ENCODE measurements at regions not wholly inside any gene's neighbourhood (a gene's known extent, or its start where the extent isn't known, plus 50 kb on each side); places are given as distances from the start of the nearest gene placed in this dataset.

DNA sequence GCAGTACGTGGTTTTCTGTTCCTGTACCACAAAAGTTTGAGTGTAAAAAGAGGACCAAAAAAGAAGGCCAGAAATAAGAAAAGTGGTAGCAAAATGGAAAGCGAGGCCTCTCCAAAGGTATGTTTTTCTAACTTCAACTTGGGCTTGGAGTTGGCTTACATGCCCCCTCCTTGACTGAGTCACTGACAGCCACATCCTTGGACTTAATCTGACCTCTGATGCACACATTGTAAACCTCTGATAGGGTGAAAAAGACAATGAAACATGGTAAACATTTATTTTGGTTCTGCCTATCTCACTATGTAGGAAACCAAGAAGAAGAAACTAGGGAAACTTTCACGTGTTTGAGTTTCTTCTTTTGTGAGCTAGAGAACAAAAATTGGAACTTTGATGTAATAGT, 503.2 kb upstream of the ID4 start:
- H3K9me3 ChIP-seq (ENCODE audit: control insufficient read depth, low read length) = no peaks in the 10 kb centered on the region
- DNase-seq = no peak
- 92 to 100% methylated on average over 2 to 3 of the region's 3 CpGs for whole genome bisulfite sequencing, 2 experiments (ENCODE audit: insufficient coverage in 1 of 2, insufficient read length in 1 of 2)
- no peak overlapping the region for H3K9ac ChIP-seq (ENCODE audit: extremely low read depth, low read length, poor library complexity, severe bottlenecking)
- Mint-ChIP-seq H3K4me3 (no peak overlapping the region), H3K27me3 (ENCODE audit: insufficient read depth) (no peaks in the 10 kb centered on the region), H3K36me3 (ENCODE audit: low read depth) (no peaks in the 10 kb centered on the region), H3K4me1 (peaks cover 2% of the 10 kb centered on the region), H3K27ac (no peak overlapping the region), H3K9me3 (no peaks in the 10 kb centered on the region)
- TF ChIP-seq, protein P1, sequence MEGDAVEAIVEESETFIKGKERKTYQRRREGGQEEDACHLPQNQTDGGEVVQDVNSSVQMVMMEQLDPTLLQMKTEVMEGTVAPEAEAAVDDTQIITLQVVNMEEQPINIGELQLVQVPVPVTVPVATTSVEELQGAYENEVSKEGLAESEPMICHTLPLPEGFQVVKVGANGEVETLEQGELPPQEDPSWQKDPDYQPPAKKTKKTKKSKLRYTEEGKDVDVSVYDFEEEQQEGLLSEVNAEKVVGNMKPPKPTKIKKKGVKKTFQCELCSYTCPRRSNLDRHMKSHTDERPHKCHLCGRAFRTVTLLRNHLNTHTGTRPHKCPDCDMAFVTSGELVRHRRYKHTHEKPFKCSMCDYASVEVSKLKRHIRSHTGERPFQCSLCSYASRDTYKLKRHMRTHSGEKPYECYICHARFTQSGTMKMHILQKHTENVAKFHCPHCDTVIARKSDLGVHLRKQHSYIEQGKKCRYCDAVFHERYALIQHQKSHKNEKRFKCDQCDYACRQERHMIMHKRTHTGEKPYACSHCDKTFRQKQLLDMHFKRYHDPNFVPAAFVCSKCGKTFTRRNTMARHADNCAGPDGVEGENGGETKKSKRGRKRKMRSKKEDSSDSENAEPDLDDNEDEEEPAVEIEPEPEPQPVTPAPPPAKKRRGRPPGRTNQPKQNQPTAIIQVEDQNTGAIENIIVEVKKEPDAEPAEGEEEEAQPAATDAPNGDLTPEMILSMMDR (conservative IDR thresholded peaks at IDR 0.05) = no peak
- no peaks in the 10 kb centered on the region for H3K4me1 ChIP-seq (ENCODE audit: control insufficient read depth, insufficient read depth, low read length)
- no peaks in the 10 kb centered on the region for H3K36me3 ChIP-seq (ENCODE audit: control insufficient read depth, insufficient read depth, low read length)
- no peak overlapping the region for H3K4me3 ChIP-seq (ENCODE audit: low read length)
- H3K27me3 ChIP-seq (ENCODE audit: control insufficient read depth, insufficient read depth, low read length, poor library complexity, severe bottlenecking) = no peaks in the 10 kb centered on the region
- no peak overlapping the region for H3K27ac ChIP-seq (ENCODE audit: low read depth, low read length)

DNA sequence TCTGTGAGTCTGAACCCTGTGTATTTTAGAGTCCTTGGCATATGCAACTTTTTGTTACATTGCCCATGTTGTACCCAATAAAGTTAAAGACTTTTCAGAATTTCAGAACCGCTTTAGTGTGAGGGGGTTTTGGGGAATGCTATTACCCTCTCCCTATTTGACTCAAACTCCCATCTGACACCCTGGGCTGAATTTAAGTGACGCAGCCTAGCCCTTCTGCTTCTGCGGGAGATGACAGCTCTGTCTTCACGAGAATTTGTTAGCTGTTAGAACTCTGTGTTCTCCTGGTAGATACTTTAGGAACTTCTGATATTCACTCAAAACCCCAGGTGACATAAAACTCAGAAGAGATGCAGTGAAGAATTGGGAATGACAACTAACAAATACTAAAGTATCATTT, 500.6 kb upstream of the ID4 start:
- no peaks in the 10 kb centered on the region for H3K36me3 Mint-ChIP-seq (ENCODE audit: low read depth)
- H3K27me3 Mint-ChIP-seq (ENCODE audit: insufficient read depth) = no peaks in the 10 kb centered on the region
- no peak overlapping the region for H3K4me3 Mint-ChIP-seq
- H3K9me3 Mint-ChIP-seq = no peaks in the 10 kb centered on the region
- peak overlapping the region; percentile 48 for H3K27ac Mint-ChIP-seq
- Histone ChIP-seq H3K36me3 (ENCODE audit: control insufficient read depth, insufficient read depth, low read length) (no peaks in the 10 kb centered on the region), H3K27ac (ENCODE audit: low read depth, low read length) (no peak overlapping the region), H3K27me3 (ENCODE audit: control insufficient read depth, insufficient read depth, low read length, poor library complexity, severe bottlenecking) (no peaks in the 10 kb centered on the region), H3K9ac (ENCODE audit: extremely low read depth, low read length, poor library complexity, severe bottlenecking) (no peak overlapping the region), H3K4me3 (ENCODE audit: low read length) (no peak overlapping the region), H3K9me3 (ENCODE audit: control insufficient read depth, low read length) (no peaks in the 10 kb centered on the region), H3K4me1 (ENCODE audit: control insufficient read depth, insufficient read depth, low read length) (no peaks in the 10 kb centered on the region)
- WGBS, 2 experiments (ENCODE audit: insufficient coverage in 1 of 2, insufficient read length in 1 of 2) = 86% methylated on average over 3 of the region's 4 CpGs; no CpG with 5 or more reads in 1 of the 2 experiments
- TF ChIP-seq, protein P1 (conservative IDR thresholded peaks at IDR 0.05) = no peak
- H3K4me1 Mint-ChIP-seq = peaks cover 2% of the 10 kb centered on the region
- DNase-seq = no peak

DNA sequence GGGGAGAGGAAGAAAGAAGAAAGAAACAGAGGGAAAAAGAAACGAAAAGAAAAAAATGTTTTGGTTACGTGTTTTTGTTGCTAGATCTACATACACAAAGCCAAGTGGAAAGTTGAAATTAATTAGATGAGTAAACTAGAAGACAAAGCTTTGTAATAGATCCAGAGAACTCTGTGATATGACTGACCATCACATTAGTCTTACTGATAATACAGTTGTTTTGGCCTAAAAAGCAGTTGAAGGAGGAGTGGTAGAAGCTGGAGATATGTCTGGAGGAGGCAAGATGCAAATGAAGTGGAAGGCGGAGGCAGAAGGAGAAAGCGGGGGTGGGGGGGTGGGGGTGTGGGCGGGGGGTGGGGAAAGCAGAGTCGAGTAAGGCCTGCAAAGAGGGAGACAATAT, 500.1 kb upstream of the ID4 start:
- no peaks in the 10 kb centered on the region for H3K27me3 Mint-ChIP-seq (ENCODE audit: insufficient read depth)
- Histone ChIP-seq H3K9ac (ENCODE audit: extremely low read depth, low read length, poor library complexity, severe bottlenecking) (no peak overlapping the region), H3K36me3 (ENCODE audit: control insufficient read depth, insufficient read depth, low read length) (no peaks in the 10 kb centered on the region), H3K27me3 (ENCODE audit: control insufficient read depth, insufficient read depth, low read length, poor library complexity, severe bottlenecking) (no peaks in the 10 kb centered on the region), H3K4me1 (ENCODE audit: control insufficient read depth, insufficient read depth, low read length) (no peaks in the 10 kb centered on the region), H3K27ac (ENCODE audit: low read depth, low read length) (no peak overlapping the region), H3K4me3 (ENCODE audit: low read length) (no peak overlapping the region), H3K9me3 (ENCODE audit: control insufficient read depth, low read length) (no peaks in the 10 kb centered on the region)
- no peaks in the 10 kb centered on the region for H3K9me3 Mint-ChIP-seq
- no peak overlapping the region for H3K4me3 Mint-ChIP-seq
- no peaks in the 10 kb centered on the region for H3K36me3 Mint-ChIP-seq (ENCODE audit: low read depth)
- H3K4me1 Mint-ChIP-seq = peaks cover 2% of the 10 kb centered on the region
- DNase-seq = no peak
- TF ChIP-seq, protein P1 (conservative IDR thresholded peaks at IDR 0.05) = no peak
- H3K27ac Mint-ChIP-seq = no peak overlapping the region
- WGBS, 2 experiments (ENCODE audit: insufficient coverage in 1 of 2, insufficient read length in 1 of 2) = 75 to 88% methylated on average over 2 of the region's 6 CpGs

Measured in endodermal cell (in vitro differentiated cells).